GM12891 (cell line): ENCODE measurements at regions not wholly inside any gene's neighbourhood (a gene's known extent, or its start where the extent isn't known, plus 50 kb on each side); places are given as distances from the start of the nearest gene placed in this dataset.

Source experiments
- PAX5 ChIP-seq: IDR thresholded peaks from 2 replicates; pipeline ENCODE4 v1.6.1; 2011; ENCODE audit warnings: low read length, moderate library complexity, mild to moderate bottlenecking; ENCODE audit not compliant: insufficient read depth, severe bottlenecking
- POLR2A ChIP-seq: IDR thresholded peaks from 2 replicates; pipeline ENCODE4 v1.6.1; 2011; ENCODE audit warnings: low read depth, low read length, control low read depth
- POLR2AphosphoS5 ChIP-seq: IDR thresholded peaks from 2 replicates; pipeline ENCODE4 v1.6.1; 2011; ENCODE audit warnings: low read depth, low read length, control low read depth
- POU2F2 ChIP-seq: IDR thresholded peaks from 2 replicates; pipeline ENCODE4 v1.6.1; 2011; ENCODE audit warnings: low read depth, mild to moderate bottlenecking, control low read depth, low read length, moderate library complexity
- SPI1 ChIP-seq: IDR thresholded peaks from 2 replicates; pipeline ENCODE4 v1.6.1; 2011; ENCODE audit warnings: low read depth, low read length, control low read depth
- TAF1 ChIP-seq: IDR thresholded peaks from 2 replicates; pipeline ENCODE4 v1.6.1; 2011; ENCODE audit warnings: low read depth, low read length, control low read depth

DNA sequence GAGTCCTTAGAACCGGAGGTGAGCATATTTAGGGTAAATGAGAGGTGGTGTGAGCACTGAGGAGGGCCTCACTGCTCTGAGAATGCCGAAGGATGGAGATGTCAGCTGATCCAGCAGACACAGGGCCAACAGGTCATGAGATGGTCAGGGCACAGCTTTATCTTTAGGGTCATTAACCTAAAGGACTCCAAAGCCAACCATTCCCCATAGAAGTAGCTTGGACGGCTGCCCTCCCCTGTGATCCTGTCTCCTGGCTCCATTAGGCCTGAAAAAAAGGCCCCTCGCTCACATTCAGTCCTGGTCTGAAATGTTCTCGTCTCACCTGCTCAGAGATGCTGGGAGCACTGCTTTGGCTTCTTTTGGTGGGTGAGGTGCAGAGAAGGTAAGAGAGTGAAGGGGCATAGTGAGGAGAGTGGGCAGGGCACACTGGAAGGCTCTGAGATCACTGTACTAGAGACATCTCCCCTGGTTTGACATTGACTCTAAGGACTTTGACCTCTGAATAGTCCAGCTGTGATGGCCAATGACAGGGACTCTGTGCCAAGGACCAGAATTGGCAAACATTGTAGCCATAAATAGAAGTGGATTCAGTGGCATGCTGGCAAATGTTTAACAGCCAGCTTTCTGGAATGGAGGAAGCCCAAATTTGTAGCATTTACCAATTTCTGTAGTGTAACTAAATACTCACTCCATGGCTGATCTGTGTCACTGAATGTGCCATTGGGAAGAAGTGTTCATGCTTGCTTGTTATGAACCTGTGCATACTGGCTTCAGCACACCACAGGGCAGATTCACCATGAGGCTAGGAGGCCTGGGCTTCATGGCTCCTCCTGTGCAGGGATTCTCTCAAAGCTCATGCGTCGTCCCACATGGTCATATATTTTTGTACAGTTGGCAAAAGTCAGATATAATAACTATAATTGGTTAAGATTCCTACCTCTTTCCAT, 76.2 kb upstream of the MRPS22 start:
- TF ChIP-seq POLR2A, result no peak
- no peak for TF ChIP-seq POU2F2
- no peak for TF ChIP-seq POLR2AphosphoS5
- no peak for TF ChIP-seq SPI1
- TF ChIP-seq TAF1, result no peak
- TF ChIP-seq PAX5, result no peak
